WTC11 (cell line): ENCODE measurements at regions not wholly inside any gene's neighbourhood (a gene's known extent, or its start where the extent isn't known, plus 50 kb on each side); places are given as distances from the start of the nearest gene placed in this dataset.

Experiments
- ATAC-seq: fragments of 200-7000 bp; cut with Tn5 transposase; 2 replicates; pipeline ENCODE4 v1.10.0; 2021; ENCODE audit warnings: mild to moderate bottlenecking, moderate library complexity
- CTCF ChIA-PET: fragments of 300-600 bp; sonication (Branson Sonifier 250); formaldehyde crosslinking; loops from one replicate; lab custom pipeline; 2021; ENCODE audit warnings: antibody characterized with exemption; lab: Charles Lee
- POLR2A ChIA-PET: fragments of 350-600 bp; sonication (Branson Sonifier 250); formaldehyde crosslinking; loops from one replicate; lab custom pipeline; 2021; ENCODE audit warnings: antibody characterized with exemption; lab: Charles Lee
- DNase-seq: peaks from one replicate; pipeline ENCODE4 v3.0.0; 2021; ENCODE audit warnings: low spot score
- H3K27ac Mint-ChIP-seq: 2 replicates; pipeline ENCODE4 v1.8.0; 2021; ENCODE audit warnings: mixed read lengths
- H3K27me3 Mint-ChIP-seq: 2 replicates; pipeline ENCODE4 v1.8.0; 2021; ENCODE audit warnings: low read depth, mild to moderate bottlenecking, moderate library complexity, mixed read lengths
- H3K36me3 Mint-ChIP-seq: 2 replicates; pipeline ENCODE4 v1.8.0; 2021; ENCODE audit warnings: mixed read lengths
- H3K4me1 Mint-ChIP-seq: 2 replicates; pipeline ENCODE4 v1.8.0; 2022; ENCODE audit warnings: mixed read lengths
- H3K4me3 Mint-ChIP-seq: 2 replicates; pipeline ENCODE4 v1.8.0; 2021; ENCODE audit warnings: mild to moderate bottlenecking, moderate library complexity, mixed read lengths
- H3K9me3 Mint-ChIP-seq: 2 replicates; pipeline ENCODE4 v1.8.0; 2021; ENCODE audit warnings: mixed read lengths
- AR ChIP-seq: fragments of 250-450 bp; sonication (Bioruptor Pico); IDR thresholded peaks from 2 replicates; pipeline ENCODE4 v1.9.0; 2021; ENCODE audit warnings: mild to moderate bottlenecking
- ATF1 ChIP-seq: sonication (generic); formaldehyde crosslinking; IDR thresholded peaks from 2 replicates; pipeline ENCODE4 v1.8.1; 2023; ENCODE audit warnings: mild to moderate bottlenecking, moderate library complexity, missing genetic modification reagents
- ATF2 ChIP-seq: sonication (generic); formaldehyde crosslinking; IDR thresholded peaks from 2 replicates; pipeline ENCODE4 v1.8.1; 2022; ENCODE audit warnings: low read depth, missing genetic modification reagents, borderline replicate concordance
- ELF4 ChIP-seq: sonication (generic); formaldehyde crosslinking; IDR thresholded peaks from 2 replicates; pipeline ENCODE4 v1.8.1; 2022; ENCODE audit warnings: low read depth, mild to moderate bottlenecking, moderate library complexity, missing genetic modification reagents
- ESRRA ChIP-seq: sonication (generic); formaldehyde crosslinking; IDR thresholded peaks from 2 replicates; pipeline ENCODE4 v1.8.1; 2022; ENCODE audit warnings: mild to moderate bottlenecking, missing genetic modification reagents, borderline replicate concordance
- ETV6 ChIP-seq: sonication (generic); formaldehyde crosslinking; IDR thresholded peaks from 2 replicates; pipeline ENCODE4 v1.8.1; 2022; ENCODE audit warnings: mild to moderate bottlenecking, missing genetic modification reagents
- GTF2I ChIP-seq: fragments of 250-450 bp; sonication (Bioruptor Pico); conservative IDR thresholded peaks from 2 replicates; pipeline ENCODE4 v1.4.0; 2021; ENCODE audit warnings: mild to moderate bottlenecking
- NR3C1 ChIP-seq: sonication (generic); formaldehyde crosslinking; conservative IDR thresholded peaks from 2 replicates; pipeline ENCODE4 v1.8.1; 2023; ENCODE audit warnings: low read depth, mild to moderate bottlenecking, missing genetic modification reagents
- RELA ChIP-seq: sonication (generic); formaldehyde crosslinking; IDR thresholded peaks from 2 replicates; pipeline ENCODE4 v1.8.1; 2022; ENCODE audit warnings: missing genetic modification reagents, mild to moderate bottlenecking, borderline replicate concordance
- TCF7 ChIP-seq: sonication (generic); formaldehyde crosslinking; IDR thresholded peaks from 2 replicates; pipeline ENCODE4 v1.8.0; 2022; ENCODE audit warnings: mild to moderate bottlenecking, low read depth, missing genetic modification reagents, moderate library complexity
- TEAD1 ChIP-seq: sonication (generic); formaldehyde crosslinking; IDR thresholded peaks from 2 replicates; pipeline ENCODE4 v1.8.0; 2022; ENCODE audit warnings: mild to moderate bottlenecking, missing genetic modification reagents
- TEAD4 ChIP-seq: sonication (generic); formaldehyde crosslinking; IDR thresholded peaks from 2 replicates; pipeline ENCODE4 v1.8.0; 2022; ENCODE audit warnings: mild to moderate bottlenecking, missing genetic modification reagents
- TP53 ChIP-seq: sonication (generic); formaldehyde crosslinking; IDR thresholded peaks from 2 replicates; pipeline ENCODE4 v1.8.1; 2023; ENCODE audit warnings: mild to moderate bottlenecking, missing genetic modification reagents
- USF1 ChIP-seq: sonication (generic); formaldehyde crosslinking; IDR thresholded peaks from 2 replicates; pipeline ENCODE4 v1.8.0; 2022; ENCODE audit warnings: mild to moderate bottlenecking, missing genetic modification reagents
- TF ChIP-seq, protein P1 (sequence below): sonication (generic); formaldehyde crosslinking; IDR thresholded peaks from 2 replicates; pipeline ENCODE4 v1.8.1; 2022; ENCODE audit warnings: low read depth, mild to moderate bottlenecking, moderate library complexity, missing genetic modification reagents, borderline replicate concordance
- TF ChIP-seq, protein P2 (sequence below): sonication (generic); formaldehyde crosslinking; IDR thresholded peaks from 2 replicates; pipeline ENCODE4 v1.8.1; 2023; ENCODE audit warnings: mild to moderate bottlenecking, missing genetic modification reagents, borderline replicate concordance
- TF ChIP-seq, protein P3 (sequence below): sonication (generic); formaldehyde crosslinking; IDR thresholded peaks from 2 replicates; pipeline ENCODE4 v1.8.0; 2022; ENCODE audit warnings: mild to moderate bottlenecking, missing genetic modification reagents

- TF ChIP-seq ELF4 (CRISPR knock-in tag) (no peak), RELA (CRISPR knock-in tag) (no peak), NR3C1 (CRISPR knock-in tag) (no peak), ETV6 (CRISPR knock-in tag) (no peak), TEAD1 (CRISPR knock-in tag) (no peak), TP53 (CRISPR knock-in tag) (no peak), AR (CRISPR knock-in tag) (no peak), ESRRA (CRISPR knock-in tag) (no peak), USF1 (CRISPR knock-in tag) (no peak), GTF2I (no peak)
- TF ChIP-seq, protein P1, sequence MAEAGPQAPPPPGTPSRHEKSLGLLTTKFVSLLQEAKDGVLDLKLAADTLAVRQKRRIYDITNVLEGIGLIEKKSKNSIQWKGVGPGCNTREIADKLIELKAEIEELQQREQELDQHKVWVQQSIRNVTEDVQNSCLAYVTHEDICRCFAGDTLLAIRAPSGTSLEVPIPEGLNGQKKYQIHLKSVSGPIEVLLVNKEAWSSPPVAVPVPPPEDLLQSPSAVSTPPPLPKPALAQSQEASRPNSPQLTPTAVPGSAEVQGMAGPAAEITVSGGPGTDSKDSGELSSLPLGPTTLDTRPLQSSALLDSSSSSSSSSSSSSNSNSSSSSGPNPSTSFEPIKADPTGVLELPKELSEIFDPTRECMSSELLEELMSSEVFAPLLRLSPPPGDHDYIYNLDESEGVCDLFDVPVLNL, result no peak
- TF ChIP-seq, protein P2, sequence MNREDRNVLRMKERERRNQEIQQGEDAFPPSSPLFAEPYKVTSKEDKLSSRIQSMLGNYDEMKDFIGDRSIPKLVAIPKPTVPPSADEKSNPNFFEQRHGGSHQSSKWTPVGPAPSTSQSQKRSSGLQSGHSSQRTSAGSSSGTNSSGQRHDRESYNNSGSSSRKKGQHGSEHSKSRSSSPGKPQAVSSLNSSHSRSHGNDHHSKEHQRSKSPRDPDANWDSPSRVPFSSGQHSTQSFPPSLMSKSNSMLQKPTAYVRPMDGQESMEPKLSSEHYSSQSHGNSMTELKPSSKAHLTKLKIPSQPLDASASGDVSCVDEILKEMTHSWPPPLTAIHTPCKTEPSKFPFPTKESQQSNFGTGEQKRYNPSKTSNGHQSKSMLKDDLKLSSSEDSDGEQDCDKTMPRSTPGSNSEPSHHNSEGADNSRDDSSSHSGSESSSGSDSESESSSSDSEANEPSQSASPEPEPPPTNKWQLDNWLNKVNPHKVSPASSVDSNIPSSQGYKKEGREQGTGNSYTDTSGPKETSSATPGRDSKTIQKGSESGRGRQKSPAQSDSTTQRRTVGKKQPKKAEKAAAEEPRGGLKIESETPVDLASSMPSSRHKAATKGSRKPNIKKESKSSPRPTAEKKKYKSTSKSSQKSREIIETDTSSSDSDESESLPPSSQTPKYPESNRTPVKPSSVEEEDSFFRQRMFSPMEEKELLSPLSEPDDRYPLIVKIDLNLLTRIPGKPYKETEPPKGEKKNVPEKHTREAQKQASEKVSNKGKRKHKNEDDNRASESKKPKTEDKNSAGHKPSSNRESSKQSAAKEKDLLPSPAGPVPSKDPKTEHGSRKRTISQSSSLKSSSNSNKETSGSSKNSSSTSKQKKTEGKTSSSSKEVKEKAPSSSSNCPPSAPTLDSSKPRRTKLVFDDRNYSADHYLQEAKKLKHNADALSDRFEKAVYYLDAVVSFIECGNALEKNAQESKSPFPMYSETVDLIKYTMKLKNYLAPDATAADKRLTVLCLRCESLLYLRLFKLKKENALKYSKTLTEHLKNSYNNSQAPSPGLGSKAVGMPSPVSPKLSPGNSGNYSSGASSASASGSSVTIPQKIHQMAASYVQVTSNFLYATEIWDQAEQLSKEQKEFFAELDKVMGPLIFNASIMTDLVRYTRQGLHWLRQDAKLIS (CRISPR knock-in tag), result no peak
- TF ChIP-seq, all 79 proteins: peak for 0
Measured at GRCh38 chr5:40390281-40391149, 289.2 kb upstream of the PTGER4 start (continued).

DNA sequence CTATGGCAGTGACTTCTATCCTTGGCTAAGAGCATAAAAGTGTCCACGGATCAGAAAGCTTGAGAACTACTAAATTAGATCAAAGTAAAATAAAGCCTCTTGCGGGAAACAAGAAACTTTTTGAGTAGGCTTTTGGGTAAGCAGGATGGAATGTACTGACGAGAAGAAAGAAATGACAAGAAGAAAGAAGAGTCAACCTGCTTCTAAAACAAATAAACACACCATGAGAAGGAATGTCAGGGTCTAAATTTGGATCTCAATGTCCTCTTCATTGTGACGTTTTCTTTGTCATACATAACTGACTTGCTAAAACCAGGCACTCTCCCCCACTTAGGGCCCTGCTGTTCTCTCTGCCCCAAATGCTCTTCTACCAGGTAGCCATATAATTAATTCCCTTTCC, 290.1 kb upstream of the PTGER4 start:
- CTCF ChIA-PET, result no interaction called here

More for the DNA sequence above, 290.1 kb upstream of the PTGER4 start:
- Mint-ChIP-seq H3K4me1 (peaks cover 26% of the 10 kb centered on the region), H3K9me3 (no peaks in the 10 kb centered on the region), H3K27ac (no peak overlapping the region)
- DNase-seq, result no peak
- POLR2A ChIA-PET, result no interaction called here
- TF ChIP-seq TCF7, result no peak
- no peak for TF ChIP-seq ATF2 (CRISPR knock-in tag)
- TF ChIP-seq TEAD4 (CRISPR knock-in tag), result no peak
- TF ChIP-seq ATF1 (CRISPR knock-in tag), result no peak
- TF ChIP-seq ELF4 (CRISPR knock-in tag), result no peak
- TF ChIP-seq, protein P3, sequence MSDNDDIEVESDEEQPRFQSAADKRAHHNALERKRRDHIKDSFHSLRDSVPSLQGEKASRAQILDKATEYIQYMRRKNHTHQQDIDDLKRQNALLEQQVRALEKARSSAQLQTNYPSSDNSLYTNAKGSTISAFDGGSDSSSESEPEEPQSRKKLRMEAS, result no peak
- TF ChIP-seq, all 79 proteins: peak for 0
- no peak overlapping the region for H3K4me3 Mint-ChIP-seq
- H3K36me3 Mint-ChIP-seq, result no peaks in the 10 kb centered on the region
- H3K27me3 Mint-ChIP-seq, result no peaks in the 10 kb centered on the region
- ATAC-seq, result no peak
